ENCODE measurements at regions not wholly inside any gene's neighbourhood (a gene's known extent, or its start where the extent isn't known, plus 50 kb on each side); places are given as distances from the start of the nearest gene placed in this dataset.

DNA sequence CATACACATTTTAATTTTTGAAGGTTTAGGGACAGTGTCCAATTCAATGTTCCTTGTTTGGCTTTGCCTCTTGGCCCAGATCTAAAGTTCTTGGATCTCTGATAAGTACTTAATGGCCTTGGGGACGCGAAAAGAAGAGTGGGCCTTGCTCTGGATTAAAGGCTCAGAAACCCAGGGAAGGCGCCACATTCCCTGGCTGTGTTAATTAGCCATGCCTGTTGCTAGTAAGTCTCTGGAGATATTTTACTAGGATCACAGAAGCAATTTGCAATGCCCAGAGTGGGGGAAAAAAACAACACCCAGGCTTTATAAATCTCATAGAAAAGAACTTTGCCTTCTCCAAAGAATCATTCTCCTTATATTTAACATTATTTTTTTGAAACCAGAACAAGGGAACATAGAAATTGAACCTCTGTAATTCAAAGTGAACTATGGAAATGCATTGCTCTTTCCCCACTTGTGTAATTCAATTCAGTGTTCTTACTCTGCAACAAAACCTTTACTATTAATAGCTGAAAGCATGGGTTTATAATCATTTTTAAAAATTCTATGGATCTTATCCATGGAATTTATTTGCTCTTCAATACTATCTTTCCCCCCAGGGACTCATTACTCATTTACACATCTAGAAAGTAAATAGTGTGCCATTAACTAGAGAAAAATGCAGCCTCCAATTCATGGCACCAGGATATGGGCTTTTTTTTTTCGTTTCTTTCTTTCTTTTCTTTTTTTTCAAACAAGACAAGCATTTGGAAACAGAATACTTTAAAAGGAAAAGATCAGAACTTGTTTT lies 172.2 kb upstream of the ANKRD55 start:
- TF ChIP-seq POLR2AphosphoS5 (IDR thresholded peaks at IDR 0.05; ENCODE audit: low read depth) (no peak), REST (IDR thresholded peaks at IDR 0.05; ENCODE audit: insufficient replicate concordance, low read depth) (no peak)
- TF ChIP-seq, protein P1, sequence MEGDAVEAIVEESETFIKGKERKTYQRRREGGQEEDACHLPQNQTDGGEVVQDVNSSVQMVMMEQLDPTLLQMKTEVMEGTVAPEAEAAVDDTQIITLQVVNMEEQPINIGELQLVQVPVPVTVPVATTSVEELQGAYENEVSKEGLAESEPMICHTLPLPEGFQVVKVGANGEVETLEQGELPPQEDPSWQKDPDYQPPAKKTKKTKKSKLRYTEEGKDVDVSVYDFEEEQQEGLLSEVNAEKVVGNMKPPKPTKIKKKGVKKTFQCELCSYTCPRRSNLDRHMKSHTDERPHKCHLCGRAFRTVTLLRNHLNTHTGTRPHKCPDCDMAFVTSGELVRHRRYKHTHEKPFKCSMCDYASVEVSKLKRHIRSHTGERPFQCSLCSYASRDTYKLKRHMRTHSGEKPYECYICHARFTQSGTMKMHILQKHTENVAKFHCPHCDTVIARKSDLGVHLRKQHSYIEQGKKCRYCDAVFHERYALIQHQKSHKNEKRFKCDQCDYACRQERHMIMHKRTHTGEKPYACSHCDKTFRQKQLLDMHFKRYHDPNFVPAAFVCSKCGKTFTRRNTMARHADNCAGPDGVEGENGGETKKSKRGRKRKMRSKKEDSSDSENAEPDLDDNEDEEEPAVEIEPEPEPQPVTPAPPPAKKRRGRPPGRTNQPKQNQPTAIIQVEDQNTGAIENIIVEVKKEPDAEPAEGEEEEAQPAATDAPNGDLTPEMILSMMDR (IDR thresholded peaks at IDR 0.05; ENCODE audit: insufficient read depth, low read length) = no peak

Data from HL-60 (cell line).